NCI-H146 treated with DMSO at 0.1 percent for 48 hours (cell line): ENCODE measurements at regions not wholly inside any gene's neighbourhood (a gene's known extent, or its start where the extent isn't known, plus 50 kb on each side); places are given as distances from the start of the nearest gene placed in this dataset.
"Not testable (repeated sequence)": the region's sequence is repeated elsewhere in the genome, so short reads cannot be mapped to it uniquely, and the experiment has no call there.

Experiments
- DNase-seq: peaks from one replicate; lab custom pipeline; 2025; ENCODE audit not compliant: unreplicated experiment; lab: John Stamatoyannopoulos, UW

DNA sequence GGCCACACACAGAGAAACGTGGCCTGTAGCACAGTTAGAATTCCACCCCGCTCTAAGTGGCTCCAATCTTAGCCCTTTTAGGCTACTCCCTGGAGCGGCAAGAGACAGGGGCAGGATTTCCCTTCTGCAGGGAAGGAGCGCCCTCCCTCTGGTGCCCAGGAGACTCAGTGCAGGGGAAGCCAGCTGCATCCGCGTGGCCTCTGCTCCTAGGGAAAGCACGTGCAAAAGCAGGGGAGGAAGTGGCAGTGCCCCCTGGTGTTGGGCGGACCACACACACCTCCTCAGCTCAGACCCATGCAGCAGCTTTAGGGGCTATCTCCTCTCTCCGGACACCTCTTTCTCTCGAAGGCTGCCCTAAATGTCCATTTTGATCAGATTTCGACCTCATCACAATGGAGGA, 50.0 kb downstream of the SPRING1 start:
- DNase-seq, result no peak

- no peak for DNase-seq
These were observed 53.0 kb downstream of the SPRING1 start for GRCh38 chr12:116684891-116685290.

GRCh38 chr12:116677202-116677661, 60.6 kb downstream of the SPRING1 start:
- no peak for DNase-seq

DNA sequence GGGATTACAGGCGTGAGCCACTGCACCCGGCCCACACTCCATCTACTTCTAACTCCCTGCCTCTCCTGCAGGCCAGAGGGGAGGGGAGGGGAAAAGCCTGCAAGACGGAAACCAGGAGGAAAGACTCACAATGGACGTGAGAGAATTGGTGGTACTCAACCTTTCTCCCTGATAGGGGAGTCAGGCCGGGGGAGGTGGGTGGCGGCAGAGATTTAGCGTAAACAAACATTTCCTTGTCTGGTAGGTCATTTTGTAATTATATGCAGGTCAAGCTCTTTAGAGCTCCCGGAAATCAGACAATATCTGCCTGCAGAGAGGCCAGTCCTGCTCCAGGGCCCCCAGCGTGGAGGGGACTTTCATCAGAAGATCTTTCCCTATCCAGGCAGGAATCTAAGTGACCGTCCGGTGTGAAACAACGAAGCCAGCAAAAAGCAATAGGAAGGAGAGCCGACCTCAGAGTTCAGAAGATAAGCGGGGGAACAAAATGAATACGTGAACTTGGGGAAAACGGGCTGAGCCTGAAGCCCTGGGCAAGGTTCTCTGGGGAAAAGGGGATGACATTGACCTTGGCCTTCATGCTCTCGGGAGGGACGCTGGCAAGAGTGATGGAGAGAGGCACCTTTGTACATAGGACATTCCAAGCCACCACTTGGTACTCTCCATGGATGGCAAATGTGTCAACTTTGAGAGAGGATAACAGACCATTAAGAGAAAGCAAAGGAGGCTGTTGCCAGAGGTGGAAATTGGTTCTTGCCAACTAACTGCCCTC, 62.3 kb downstream of the SPRING1 start:
- DNase-seq, result no peak

DNA sequence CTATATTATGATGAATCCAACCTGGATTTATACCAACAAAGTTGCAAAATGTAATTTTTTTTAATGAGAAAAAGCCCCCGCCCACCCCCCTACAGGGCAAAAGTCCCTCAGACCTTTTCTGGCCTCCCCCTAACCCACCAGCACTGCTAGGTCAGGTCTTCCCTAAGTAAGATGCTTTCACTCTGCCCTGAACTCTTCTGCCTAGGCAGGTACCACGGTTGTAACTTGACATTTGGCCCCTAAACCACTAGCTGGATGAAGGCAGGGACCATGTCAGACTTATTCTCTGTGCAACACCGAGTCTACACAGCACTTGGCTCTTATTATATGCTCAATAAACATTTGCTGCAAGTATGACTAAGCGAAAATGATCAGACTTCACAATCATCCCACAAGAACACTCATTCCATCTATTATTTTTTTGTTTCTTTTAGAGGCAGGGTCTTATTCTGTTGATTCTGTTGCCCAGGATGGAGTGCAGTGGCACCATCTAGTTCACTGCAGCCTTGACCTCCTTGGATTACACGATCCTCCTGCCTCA, 63.2 kb downstream of the SPRING1 start:
- DNase-seq, result no peak

DNA sequence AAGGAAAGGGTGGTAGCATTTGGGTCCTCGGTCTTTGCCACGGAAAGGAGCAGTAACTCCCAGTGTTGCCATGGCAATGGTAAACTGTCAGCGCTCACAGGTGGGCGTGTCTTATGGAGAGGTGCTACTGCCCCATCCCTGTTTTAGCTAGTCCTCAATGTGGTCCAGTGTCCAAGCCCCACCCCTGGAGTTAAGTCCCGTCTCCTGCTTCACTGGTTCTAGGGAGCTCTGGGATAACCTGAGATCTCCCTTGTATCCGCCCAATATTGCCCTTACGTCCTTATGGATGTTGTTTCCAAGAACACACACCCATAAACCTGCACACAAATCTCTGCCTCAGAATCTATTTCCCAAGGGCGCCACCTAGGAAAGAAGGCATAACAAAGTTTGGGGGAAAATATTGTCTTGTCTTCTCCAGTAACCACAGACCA, 64.2 kb downstream of the SPRING1 start:
- DNase-seq, result no peak

DNA sequence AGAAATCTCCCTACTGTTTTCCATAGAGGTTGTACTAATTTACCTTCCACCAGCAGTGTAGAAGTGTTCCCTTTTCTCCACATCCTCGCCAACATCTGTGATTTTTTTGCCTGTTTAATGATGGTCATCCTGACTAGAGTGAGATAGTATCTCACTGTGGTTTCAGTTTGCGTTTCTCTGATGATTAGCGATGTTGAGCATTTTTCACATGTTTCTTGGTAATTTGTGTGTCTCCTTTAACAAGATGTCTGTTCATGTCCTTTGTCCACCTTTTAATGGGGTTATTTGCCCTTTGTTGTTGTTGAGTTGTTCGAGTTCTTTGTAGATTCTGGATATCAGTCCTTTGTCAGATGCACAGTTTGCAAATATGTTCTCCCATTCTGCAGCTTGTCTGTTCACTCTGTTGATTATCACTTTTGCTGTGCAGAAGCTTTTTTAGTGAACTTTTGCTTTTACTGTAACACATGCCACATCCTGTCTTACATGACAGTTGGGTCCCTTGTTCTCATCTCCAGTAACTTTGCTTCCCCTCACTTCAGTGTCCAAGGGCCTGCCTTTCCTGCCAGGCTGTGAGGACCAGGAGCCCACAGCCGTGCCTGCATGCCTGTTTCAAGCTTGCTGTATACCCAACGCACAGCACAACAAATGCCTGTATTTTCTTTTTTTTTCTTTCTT, 64.9 kb downstream of the SPRING1 start:
- DNase-seq, result no peak

DNA sequence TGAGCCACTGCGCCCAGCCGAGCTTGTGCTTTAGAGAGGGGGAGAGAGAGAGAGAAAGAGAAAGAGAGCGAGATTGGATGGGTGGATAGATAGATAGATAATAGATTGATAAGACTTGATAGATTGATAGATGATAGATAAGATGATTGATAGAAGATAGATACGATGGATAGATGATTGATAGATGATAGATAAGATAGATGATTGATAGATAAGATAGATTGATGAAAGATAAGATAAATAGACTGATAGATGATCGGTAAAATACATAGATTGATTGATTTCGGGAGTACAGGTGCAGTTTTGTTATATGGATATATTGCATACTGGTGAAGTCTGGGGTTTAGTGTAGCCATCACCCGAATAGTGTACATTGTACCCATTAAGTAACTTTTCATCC, 65.9 kb downstream of the SPRING1 start:
- DNase-seq, result no peak

GRCh38 chr12:116670859-116671258, 67.0 kb downstream of the SPRING1 start:
- DNase-seq, result no peak

DNA sequence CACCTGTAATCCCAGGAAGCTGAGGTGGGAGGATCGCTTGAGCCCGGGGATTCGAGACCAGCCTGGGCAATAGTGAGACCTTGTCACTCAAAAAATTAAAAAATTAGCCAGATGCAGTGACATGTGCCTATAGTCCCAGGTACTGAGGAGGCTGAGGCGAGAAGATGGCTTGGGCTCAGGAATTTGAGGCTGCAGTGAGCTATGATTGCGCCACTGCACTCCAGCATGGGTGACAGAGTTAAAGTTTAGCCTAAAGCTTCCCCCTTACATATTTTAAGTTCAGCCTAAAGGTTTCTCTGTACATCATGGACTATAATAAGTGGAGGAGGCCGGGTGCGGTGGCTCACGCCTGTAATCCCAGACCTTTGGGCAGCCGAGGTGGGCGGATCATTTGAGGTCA, 70.1 kb downstream of the SPRING1 start:
- DNase-seq, result no peak

- not testable (repeated sequence) for DNase-seq
These were observed 71.0 kb downstream of the SPRING1 start for GRCh38 chr12:116666829-116667228.

- no peak for DNase-seq
These were observed 71.6 kb downstream of the SPRING1 start for GRCh38 chr12:116666305-116666673.

- DNase-seq, result no peak
These were observed 72.1 kb downstream of the SPRING1 start for GRCh38 chr12:116665666-116666304.

GRCh38 chr12:116664085-116664484, 73.8 kb downstream of the SPRING1 start:
- DNase-seq, result no peak

DNA sequence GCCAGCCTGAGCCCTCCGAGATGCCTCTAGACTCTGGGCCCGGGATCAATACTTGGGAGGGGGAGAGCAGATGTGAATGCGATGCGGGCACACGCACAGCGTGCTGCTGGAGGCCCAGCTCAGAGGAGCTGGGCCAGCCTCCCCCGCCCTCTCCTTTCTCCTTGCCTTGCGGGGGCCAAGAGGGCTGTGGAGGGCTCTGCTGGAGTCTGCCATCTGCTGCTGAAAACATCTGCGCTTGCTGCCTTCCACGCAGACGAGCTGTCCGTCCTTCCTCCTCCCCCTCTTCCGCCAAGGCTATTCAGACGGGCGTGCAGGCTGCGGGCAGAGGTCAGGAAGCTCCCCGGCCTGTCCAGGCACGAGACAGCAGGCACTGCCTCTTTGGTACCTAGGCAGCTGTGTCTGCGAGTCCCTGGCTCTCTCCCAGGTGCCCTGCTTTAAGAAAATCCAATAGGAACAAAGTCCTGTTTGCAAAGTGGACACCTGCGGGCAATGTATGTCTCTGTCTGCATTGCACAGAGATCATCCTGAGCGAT, 75.2 kb downstream of the SPRING1 start:
- DNase-seq, result peak; percentile 51

- DNase-seq, result no peak
These were observed 76.5 kb downstream of the SPRING1 start for GRCh38 chr12:116661341-116661740.

- DNase-seq, result not testable (repeated sequence)
These were observed 77.1 kb downstream of the SPRING1 start for GRCh38 chr12:116660740-116661139.

DNA sequence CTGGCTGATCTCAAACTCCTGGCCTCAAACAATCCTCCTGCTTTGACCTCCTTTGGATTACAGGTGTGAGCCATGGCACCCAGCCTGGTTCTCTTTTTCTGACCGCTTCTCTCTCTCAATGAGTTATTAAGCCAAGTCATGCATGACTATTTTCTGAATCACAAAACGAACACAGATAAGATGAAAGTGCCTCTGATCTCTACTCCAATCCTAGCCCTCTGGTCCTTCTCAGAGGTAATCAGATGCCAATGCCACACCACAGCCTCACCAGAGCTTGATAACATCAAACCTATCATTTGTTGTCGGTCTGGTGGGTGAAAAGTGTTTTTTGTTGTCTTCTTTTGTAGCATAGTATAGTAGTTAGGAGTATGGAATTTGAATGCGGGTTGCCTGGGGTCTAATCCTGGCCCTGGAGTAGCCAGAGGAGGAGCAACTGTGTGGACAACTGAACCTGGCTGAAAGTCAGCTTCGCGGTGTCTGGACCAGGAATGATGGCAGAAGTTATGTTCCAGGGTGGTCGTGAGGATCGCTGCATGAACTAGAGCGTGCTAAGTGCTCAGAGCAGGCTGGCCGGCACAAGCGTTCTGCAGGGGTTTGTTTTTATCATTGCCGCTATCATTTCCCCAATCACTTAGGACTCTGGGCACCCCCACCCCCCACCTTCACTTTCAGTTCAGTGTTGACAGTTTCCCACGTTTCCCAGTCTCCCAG, 77.9 kb downstream of the SPRING1 start:
- no peak for DNase-seq

DNA sequence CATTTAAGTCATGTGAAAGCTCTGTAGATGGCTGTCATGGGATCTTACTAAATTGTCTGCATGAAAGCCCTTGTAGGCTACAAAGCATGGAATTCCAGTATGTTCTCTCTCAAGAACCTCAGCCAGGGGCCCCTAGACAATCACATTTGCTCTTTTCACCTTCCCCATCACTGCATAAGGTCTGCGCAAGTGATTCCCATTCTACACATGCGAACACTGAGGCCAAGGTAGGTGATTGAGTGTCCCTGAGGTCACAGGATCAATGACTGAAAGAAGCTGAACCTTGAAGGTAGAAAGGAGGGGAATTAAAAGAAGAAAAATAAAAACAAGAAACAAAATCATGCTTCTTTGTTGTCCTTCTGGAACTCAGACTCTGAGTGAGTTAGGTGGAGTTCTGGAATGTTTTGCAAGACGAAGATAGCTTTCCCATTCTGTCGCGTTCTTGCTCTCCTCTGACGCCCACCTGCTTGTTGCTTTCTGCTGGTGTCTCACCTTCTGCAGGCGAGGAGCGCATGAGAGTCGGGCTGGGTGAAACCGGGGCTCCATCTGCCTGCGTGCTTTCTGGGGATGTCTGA, 79.9 kb downstream of the SPRING1 start:
- DNase-seq, result no peak

GRCh38 chr12:116656306-116656705, 81.6 kb downstream of the SPRING1 start:
- no peak for DNase-seq
